ENCODE measurements at regions not wholly inside any gene's neighbourhood (a gene's known extent, or its start where the extent isn't known, plus 50 kb on each side); places are given as distances from the start of the nearest gene placed in this dataset.

GRCh38 chr9:118918180-118918579 lies 451.1 kb downstream of the BRINP1 start:
- TF ChIP-seq CTCF (conservative IDR thresholded peaks at IDR 0.05; ENCODE audit: low read length): no peak
- DNase-seq (ENCODE audit: low read depth): no peak
- H3K4me3 ChIP-seq (ENCODE audit: low read length): no peak overlapping the region

- TF ChIP-seq CTCF (conservative IDR thresholded peaks at IDR 0.05; ENCODE audit: low read length): no peak
- DNase-seq (ENCODE audit: low read depth): no peak
- H3K4me3 ChIP-seq (ENCODE audit: low read length): no peak overlapping the region
Observed at GRCh38 chr9:118928722-118929121, 440.5 kb downstream of the BRINP1 start.

GRCh38 chr9:118929287-118929686 lies 439.9 kb downstream of the BRINP1 start:
- no peak overlapping the region for H3K4me3 ChIP-seq (ENCODE audit: low read length)
- no peak for TF ChIP-seq CTCF (conservative IDR thresholded peaks at IDR 0.05; ENCODE audit: low read length)
- peak; percentile 88 for DNase-seq (ENCODE audit: low read depth)

GRCh38 chr9:118931941-118932340 lies 437.3 kb downstream of the BRINP1 start:
- DNase-seq (ENCODE audit: low read depth): no peak
- H3K4me3 ChIP-seq (ENCODE audit: low read length): no peak overlapping the region
- TF ChIP-seq CTCF (conservative IDR thresholded peaks at IDR 0.05; ENCODE audit: low read length): no peak

GRCh38 chr9:118938581-118938980 lies 430.7 kb downstream of the BRINP1 start:
- no peak for TF ChIP-seq CTCF (conservative IDR thresholded peaks at IDR 0.05; ENCODE audit: low read length)
- no peak overlapping the region for H3K4me3 ChIP-seq (ENCODE audit: low read length)
- DNase-seq (ENCODE audit: low read depth): no peak

GRCh38 chr9:118940473-118940872 lies 428.8 kb downstream of the BRINP1 start:
- no peak for DNase-seq (ENCODE audit: low read depth)
- TF ChIP-seq CTCF (conservative IDR thresholded peaks at IDR 0.05; ENCODE audit: low read length): no peak

GRCh38 chr9:118946669-118947068 lies 422.6 kb downstream of the BRINP1 start:
- H3K4me3 ChIP-seq (ENCODE audit: low read length): no peak overlapping the region
- DNase-seq (ENCODE audit: low read depth): no peak
- TF ChIP-seq CTCF (conservative IDR thresholded peaks at IDR 0.05; ENCODE audit: low read length): no peak

More at GRCh38 chr9:118940473-118940872, 428.8 kb downstream of the BRINP1 start:
- H3K4me3 ChIP-seq (ENCODE audit: low read length): no peak overlapping the region

Data from AG10803 (cell line).